HCT116 (cell line): ENCODE measurements at regions not wholly inside any gene's neighbourhood (a gene's known extent, or its start where the extent isn't known, plus 50 kb on each side); places are given as distances from the start of the nearest gene placed in this dataset.

Source experiments
- EZH2 ChIP-seq: fragments of 200-600 bp; sonication (generic); IDR thresholded peaks from 2 replicates; pipeline ENCODE4 v1.6.1; 2017; ENCODE audit warnings: antibody characterized with exemption, mixed run types
- EZH2phosphoT487 ChIP-seq: fragments of 200-600 bp; IDR thresholded peaks from 2 replicates; pipeline ENCODE4 v1.6.1; 2018; ENCODE audit warnings: antibody characterized with exemption, borderline replicate concordance
- JUND ChIP-seq: IDR thresholded peaks from 2 replicates; pipeline ENCODE4 v1.6.1; 2012
- POLR2A ChIP-seq: IDR thresholded peaks from 2 replicates; pipeline ENCODE4 v1.7.0; 2011; ENCODE audit warnings: borderline replicate concordance; ENCODE audit not compliant: insufficient read depth, insufficient read length; ENCODE audit errors: extremely low read depth
- RAD21 ChIP-seq: IDR thresholded peaks from 2 replicates; pipeline ENCODE4 v1.6.1; 2012; ENCODE audit warnings: low read depth, mild to moderate bottlenecking
- ZFX ChIP-seq: fragments of 450-650 bp; IDR thresholded peaks from 2 replicates; pipeline ENCODE4 v1.6.1; 2017
- TF ChIP-seq, protein P1 (sequence below), 3 experiments: fragments of 200-600 bp in 1 of 3; sonication (generic) in 1 of 3; IDR thresholded peaks in 2 of 3; conservative IDR thresholded peaks in 1 of 3; 2 replicates each; pipeline ENCODE4 v1.5.1; 2012 to 2017; ENCODE audit warnings: low read depth in 2 of 3, low read length in 2 of 3, antibody characterized with exemption in 1 of 3, borderline replicate concordance in 1 of 3, control low read depth in 1 of 3, mild to moderate bottlenecking in 1 of 3, mixed read lengths in 1 of 3, mixed run types in 1 of 3, moderate library complexity in 1 of 3; ENCODE audit not compliant: insufficient read depth in 1 of 3
- TF ChIP-seq, protein P2 (sequence below): IDR thresholded peaks from 2 replicates; pipeline ENCODE4 v1.6.1; 2011; ENCODE audit warnings: mild to moderate bottlenecking, low read length, moderate library complexity; ENCODE audit not compliant: insufficient replicate concordance; ENCODE audit errors: extremely low read depth
- TF ChIP-seq, protein P3 (sequence below): IDR thresholded peaks from 2 replicates; pipeline ENCODE4 v1.6.1; 2012

DNA sequence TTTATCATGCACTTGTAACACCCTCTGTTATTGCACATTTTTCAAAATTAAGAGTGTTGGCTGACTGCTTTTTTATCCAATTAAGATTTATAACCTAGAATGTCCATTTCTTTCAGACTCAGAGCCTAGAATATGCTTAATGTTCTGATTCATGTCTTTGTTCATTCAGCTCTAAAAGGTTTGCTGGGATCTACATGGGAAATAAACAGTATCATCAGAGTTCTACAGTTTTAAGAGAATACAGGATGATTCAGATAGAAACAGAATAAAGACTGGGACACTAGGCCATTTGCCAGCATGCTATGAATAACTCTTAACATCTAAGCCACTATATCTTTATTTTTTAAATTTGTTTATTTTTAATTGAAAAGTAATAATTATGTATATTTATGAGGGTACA lies 713.7 kb upstream of the CHAC2 start:
- TF ChIP-seq, protein P1, sequence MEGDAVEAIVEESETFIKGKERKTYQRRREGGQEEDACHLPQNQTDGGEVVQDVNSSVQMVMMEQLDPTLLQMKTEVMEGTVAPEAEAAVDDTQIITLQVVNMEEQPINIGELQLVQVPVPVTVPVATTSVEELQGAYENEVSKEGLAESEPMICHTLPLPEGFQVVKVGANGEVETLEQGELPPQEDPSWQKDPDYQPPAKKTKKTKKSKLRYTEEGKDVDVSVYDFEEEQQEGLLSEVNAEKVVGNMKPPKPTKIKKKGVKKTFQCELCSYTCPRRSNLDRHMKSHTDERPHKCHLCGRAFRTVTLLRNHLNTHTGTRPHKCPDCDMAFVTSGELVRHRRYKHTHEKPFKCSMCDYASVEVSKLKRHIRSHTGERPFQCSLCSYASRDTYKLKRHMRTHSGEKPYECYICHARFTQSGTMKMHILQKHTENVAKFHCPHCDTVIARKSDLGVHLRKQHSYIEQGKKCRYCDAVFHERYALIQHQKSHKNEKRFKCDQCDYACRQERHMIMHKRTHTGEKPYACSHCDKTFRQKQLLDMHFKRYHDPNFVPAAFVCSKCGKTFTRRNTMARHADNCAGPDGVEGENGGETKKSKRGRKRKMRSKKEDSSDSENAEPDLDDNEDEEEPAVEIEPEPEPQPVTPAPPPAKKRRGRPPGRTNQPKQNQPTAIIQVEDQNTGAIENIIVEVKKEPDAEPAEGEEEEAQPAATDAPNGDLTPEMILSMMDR (IDR thresholded peaks at IDR 0.05 in 2 of 3, conservative IDR thresholded peaks at IDR 0.05 in 1 of 3; ENCODE audit: borderline replicate concordance in 1 of 3, insufficient read depth in 1 of 3, low read depth in 2 of 3, low read length in 2 of 3) = no peak
- no peak for TF ChIP-seq JUND
- no peak for TF ChIP-seq POLR2A
- no peak for TF ChIP-seq EZH2phosphoT487
- TF ChIP-seq RAD21 = no peak
- TF ChIP-seq, protein P2, sequence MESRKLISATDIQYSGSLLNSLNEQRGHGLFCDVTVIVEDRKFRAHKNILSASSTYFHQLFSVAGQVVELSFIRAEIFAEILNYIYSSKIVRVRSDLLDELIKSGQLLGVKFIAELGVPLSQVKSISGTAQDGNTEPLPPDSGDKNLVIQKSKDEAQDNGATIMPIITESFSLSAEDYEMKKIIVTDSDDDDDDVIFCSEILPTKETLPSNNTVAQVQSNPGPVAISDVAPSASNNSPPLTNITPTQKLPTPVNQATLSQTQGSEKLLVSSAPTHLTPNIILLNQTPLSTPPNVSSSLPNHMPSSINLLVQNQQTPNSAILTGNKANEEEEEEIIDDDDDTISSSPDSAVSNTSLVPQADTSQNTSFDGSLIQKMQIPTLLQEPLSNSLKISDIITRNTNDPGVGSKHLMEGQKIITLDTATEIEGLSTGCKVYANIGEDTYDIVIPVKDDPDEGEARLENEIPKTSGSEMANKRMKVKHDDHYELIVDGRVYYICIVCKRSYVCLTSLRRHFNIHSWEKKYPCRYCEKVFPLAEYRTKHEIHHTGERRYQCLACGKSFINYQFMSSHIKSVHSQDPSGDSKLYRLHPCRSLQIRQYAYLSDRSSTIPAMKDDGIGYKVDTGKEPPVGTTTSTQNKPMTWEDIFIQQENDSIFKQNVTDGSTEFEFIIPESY = no peak
- TF ChIP-seq ZFX = no peak
- no peak for TF ChIP-seq EZH2
- TF ChIP-seq, protein P3, sequence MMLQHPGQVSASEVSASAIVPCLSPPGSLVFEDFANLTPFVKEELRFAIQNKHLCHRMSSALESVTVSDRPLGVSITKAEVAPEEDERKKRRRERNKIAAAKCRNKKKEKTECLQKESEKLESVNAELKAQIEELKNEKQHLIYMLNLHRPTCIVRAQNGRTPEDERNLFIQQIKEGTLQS = no peak
